Prostate gland (tissue), 2 donors: ENCODE measurements at regions not wholly inside any gene's neighbourhood (a gene's known extent, or its start where the extent isn't known, plus 50 kb on each side); places are given as distances from the start of the nearest gene placed in this dataset.

Experiments
- POLR2A ChIP-seq: fragments of 450-650 bp; IDR thresholded peaks from one replicate; pipeline ENCODE4 v1.6.1; 2016; ENCODE audit warnings: antibody characterized with exemption, mild to moderate bottlenecking
- POLR2AphosphoS5 ChIP-seq: sonication (generic); formaldehyde crosslinking; IDR thresholded peaks from one replicate; pipeline ENCODE4 v1.6.1; 2017; ENCODE audit warnings: antibody characterized with exemption
- TF ChIP-seq, protein P1 (sequence below), 4 experiments: fragments of 200-600 bp in 2 of 4; fragments of 450-650 bp in 2 of 4; sonication (generic) in 2 of 4; IDR thresholded peaks; 1 replicate in 3 of 4; 2 replicates in 1 of 4; pipeline ENCODE4 v1.5.1; 2016 to 2019; ENCODE audit warnings: antibody characterized with exemption in 4 of 4, mild to moderate bottlenecking in 2 of 4, moderate library complexity in 2 of 4

DNA sequence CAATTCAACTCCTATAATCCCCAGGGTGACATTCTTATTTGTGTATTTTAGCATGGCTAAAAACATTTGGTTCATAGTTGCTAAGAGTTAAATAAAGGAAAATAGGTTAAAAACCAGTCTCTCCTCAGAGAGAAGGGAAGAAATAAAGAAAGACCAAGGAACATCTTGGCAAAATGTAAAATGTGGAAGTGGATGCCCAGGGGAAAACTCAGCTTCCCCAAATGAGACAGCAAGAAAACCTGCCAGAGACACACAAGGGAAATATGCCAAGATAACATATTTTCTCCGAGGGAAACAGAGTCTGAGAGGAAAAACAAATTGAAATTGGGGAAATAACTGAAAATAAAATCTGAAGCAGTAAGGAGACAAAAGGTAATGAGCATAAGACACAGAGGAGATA, 1569.3 kb downstream of the PCDH18 start:
- TF ChIP-seq POLR2AphosphoS5 (no peak), POLR2A (no peak)
- TF ChIP-seq, protein P1, sequence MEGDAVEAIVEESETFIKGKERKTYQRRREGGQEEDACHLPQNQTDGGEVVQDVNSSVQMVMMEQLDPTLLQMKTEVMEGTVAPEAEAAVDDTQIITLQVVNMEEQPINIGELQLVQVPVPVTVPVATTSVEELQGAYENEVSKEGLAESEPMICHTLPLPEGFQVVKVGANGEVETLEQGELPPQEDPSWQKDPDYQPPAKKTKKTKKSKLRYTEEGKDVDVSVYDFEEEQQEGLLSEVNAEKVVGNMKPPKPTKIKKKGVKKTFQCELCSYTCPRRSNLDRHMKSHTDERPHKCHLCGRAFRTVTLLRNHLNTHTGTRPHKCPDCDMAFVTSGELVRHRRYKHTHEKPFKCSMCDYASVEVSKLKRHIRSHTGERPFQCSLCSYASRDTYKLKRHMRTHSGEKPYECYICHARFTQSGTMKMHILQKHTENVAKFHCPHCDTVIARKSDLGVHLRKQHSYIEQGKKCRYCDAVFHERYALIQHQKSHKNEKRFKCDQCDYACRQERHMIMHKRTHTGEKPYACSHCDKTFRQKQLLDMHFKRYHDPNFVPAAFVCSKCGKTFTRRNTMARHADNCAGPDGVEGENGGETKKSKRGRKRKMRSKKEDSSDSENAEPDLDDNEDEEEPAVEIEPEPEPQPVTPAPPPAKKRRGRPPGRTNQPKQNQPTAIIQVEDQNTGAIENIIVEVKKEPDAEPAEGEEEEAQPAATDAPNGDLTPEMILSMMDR (IDR thresholded peaks at IDR 0.05) = no peak
